ENCODE measurements at regions not wholly inside any gene's neighbourhood (a gene's known extent, or its start where the extent isn't known, plus 50 kb on each side); places are given as distances from the start of the nearest gene placed in this dataset.

DNA sequence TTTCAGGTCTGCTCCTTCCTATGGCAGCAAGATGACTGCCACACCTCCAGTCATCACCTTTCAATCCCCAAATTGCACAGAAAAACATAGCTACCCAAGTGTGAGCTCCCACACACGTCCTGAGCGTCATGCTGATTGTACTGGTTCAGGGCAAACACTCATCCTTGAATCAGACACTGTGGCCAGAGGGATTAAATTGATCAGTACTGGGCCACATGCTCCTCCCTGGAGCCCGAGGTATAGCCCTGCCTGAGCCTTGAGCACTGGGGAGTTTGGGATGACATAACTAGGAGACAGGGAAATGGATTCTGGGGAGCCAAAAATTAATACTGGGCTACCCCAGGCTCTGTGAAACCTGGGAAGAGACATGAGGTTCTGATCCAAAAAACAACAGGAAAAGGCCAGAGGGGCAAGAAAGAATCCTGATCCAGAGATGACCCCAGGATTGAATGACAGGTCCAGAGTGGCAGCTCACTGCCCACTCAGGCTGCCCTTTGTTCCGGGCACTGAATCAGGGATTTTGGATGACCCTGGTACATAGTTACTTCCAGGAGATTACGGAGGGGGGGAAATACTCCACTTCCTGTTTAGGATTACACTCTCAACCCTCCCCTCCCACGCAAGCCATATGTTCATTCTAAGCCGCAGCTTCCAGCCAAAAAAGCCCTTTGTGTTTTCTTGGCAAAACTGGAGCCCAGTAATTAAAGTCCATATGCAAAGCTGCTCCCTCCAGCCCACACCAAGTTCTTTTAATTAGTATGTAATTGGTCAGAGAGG, 141.6 kb upstream of the SPRY4 start:
- Histone ChIP-seq H4K20me1 (replicated peaks; ENCODE audit: control insufficient read depth, insufficient read depth, low read length) (no peaks in the 10 kb centered on the region), H3K4me3 (no peak overlapping the region), H3K36me3 (ENCODE audit: control insufficient read depth, insufficient read depth, low read length) (no peaks in the 10 kb centered on the region), H3K9ac (ENCODE audit: insufficient read depth in 1 of 2, low read depth in 2 of 2, low read length in 2 of 2) (no peak overlapping the region), H3K4me1 (replicated peaks in 1 of 2; ENCODE audit: control insufficient read depth in 2 of 2, insufficient read depth in 2 of 2, low read length in 2 of 2) (peaks cover 0 to 18% of the 10 kb centered on the region in 2 experiments; a peak in 4 of 5 replicates), H3K4me2 (ENCODE audit: insufficient read depth, low read length) (0 out of 2 replicates have a peak overlapping the region, but pooled peaks have one; percentile 24), H3K9me1 (ENCODE audit: control insufficient read depth, insufficient read depth, low read length) (no peaks in the 10 kb centered on the region), H3K79me2 (ENCODE audit: control insufficient read depth, insufficient read depth, low read length) (no peaks in the 10 kb centered on the region), H3K9me3 (replicated peaks; ENCODE audit: control insufficient read depth, insufficient read depth, low read depth, low read length) (no peaks in the 10 kb centered on the region), H3K27me3 (ENCODE audit: control insufficient read depth in 2 of 2, insufficient read depth in 2 of 2, low read length in 2 of 2) (no peaks in the 10 kb centered on the region), H2AFZ (ENCODE audit: low read depth, low read length) (peak overlapping the region; percentile 74), H3K27ac (ENCODE audit: extremely low read depth, low read depth, low read length) (peak overlapping the region; percentile 16; the same call in 1 of the 3 replicates)
- DNase-seq (ENCODE audit: extremely low read depth in 1 of 4, low spot score in 3 of 4) (peak in 2 of 4 experiments; percentile 40 to 44), FAIRE-seq (peak; percentile 48), ATAC-seq (peak; percentile 64)
- ChIA-PET POLR2A (interaction anchor here (0.6 to 0.8 kb wide), 3 partner anchors 11 to 27 kb away, joined by 3 to 4 read pairs (median 4); no protein-coding TSS in a partner anchor), CTCF (ENCODE audit: low intra/inter-chr PET ratio) (no interaction called here)
- WGBS (ENCODE audit: insufficient coverage, low coverage, missing lambda C conversion rate) = 18% methylated on average over 7 of the region's 7 CpGs
- in situ Hi-C loops (cut with MboI) (no loop called here), intact Hi-C loops (cut with micrococcal nuclease) (no loop called here)
- BruUV-seq (replicated peaks) = no TSS peak
- TF ChIP-seq SMAD4 (CRISPR knock-in tag; conservative IDR thresholded peaks at IDR 0.05) (peak; percentile 58; the same call in 1 of the 2 replicates), ZNF766 (CRISPR knock-in tag; conservative IDR thresholded peaks at IDR 0.05) (peak; percentile 63; the same call in 1 of the 2 replicates), ZKSCAN8 (CRISPR knock-in tag; IDR thresholded peaks at IDR 0.05) (peak; percentile 35; the same call in 1 of the 2 replicates), ETV6 (IDR thresholded peaks at IDR 0.05; ENCODE audit: borderline replicate concordance in 1 of 2, low read depth in 2 of 2, low read length in 1 of 2) (peak; percentile 32 to 88; a peak in 2 of 4 replicates), ETV6 (CRISPR knock-in tag; IDR thresholded peaks at IDR 0.05; ENCODE audit: borderline replicate concordance) (no peak), ZNF431 (CRISPR knock-in tag; IDR thresholded peaks at IDR 0.05) (no peak), ZSCAN29 (IDR thresholded peaks at IDR 0.05) (no peak), HNRNPK (IDR thresholded peaks at IDR 0.05; ENCODE audit: low read depth, low read length, poor library complexity, severe bottlenecking) (no peak), TAF15 (IDR thresholded peaks at IDR 0.05; ENCODE audit: low read depth, low read length) (no peak), YBX1 (IDR thresholded peaks at IDR 0.05) (no peak), ZNF589 (CRISPR knock-in tag; IDR thresholded peaks at IDR 0.05; ENCODE audit: low read depth) (peak; percentile 97), EGR1 (conservative IDR thresholded peaks at IDR 0.05) (peak; percentile 78), GTF2A2 (tag; IDR thresholded peaks at IDR 0.05) (peak; percentile 57; the same call in 1 of the 2 replicates), SOX6 (IDR thresholded peaks at IDR 0.05) (0 out of 2 replicates have a peak, but pooled peaks have one; percentile 24), GABPA (tag; conservative IDR thresholded peaks at IDR 0.05; ENCODE audit: low read depth) (peak; percentile 70)
- TF ChIP-seq, protein P1, sequence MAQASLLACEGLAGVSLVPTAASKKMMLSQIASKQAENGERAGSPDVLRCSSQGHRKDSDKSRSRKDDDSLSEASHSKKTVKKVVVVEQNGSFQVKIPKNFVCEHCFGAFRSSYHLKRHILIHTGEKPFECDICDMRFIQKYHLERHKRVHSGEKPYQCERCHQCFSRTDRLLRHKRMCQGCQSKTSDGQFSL (CRISPR knock-in tag; IDR thresholded peaks at IDR 0.05) = peak; percentile 79; the same call in 1 of the 2 replicates
- TF ChIP-seq, protein P1 (tag; IDR thresholded peaks at IDR 0.05) = no peak
- TF ChIP-seq, protein P2, sequence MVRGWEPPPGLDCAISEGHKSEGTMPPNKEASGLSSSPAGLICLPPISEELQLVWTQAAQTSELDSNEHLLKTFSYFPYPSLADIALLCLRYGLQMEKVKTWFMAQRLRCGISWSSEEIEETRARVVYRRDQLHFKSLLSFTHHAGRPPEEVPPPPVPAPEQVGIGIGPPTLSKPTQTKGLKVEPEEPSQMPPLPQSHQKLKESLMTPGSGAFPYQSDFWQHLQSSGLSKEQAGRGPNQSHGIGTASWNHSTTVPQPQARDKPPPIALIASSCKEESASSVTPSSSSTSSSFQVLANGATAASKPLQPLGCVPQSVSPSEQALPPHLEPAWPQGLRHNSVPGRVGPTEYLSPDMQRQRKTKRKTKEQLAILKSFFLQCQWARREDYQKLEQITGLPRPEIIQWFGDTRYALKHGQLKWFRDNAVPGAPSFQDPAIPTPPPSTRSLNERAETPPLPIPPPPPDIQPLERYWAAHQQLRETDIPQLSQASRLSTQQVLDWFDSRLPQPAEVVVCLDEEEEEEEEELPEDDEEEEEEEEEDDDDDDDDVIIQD (CRISPR knock-in tag; IDR thresholded peaks at IDR 0.05) = no peak
- TF ChIP-seq, protein P3, sequence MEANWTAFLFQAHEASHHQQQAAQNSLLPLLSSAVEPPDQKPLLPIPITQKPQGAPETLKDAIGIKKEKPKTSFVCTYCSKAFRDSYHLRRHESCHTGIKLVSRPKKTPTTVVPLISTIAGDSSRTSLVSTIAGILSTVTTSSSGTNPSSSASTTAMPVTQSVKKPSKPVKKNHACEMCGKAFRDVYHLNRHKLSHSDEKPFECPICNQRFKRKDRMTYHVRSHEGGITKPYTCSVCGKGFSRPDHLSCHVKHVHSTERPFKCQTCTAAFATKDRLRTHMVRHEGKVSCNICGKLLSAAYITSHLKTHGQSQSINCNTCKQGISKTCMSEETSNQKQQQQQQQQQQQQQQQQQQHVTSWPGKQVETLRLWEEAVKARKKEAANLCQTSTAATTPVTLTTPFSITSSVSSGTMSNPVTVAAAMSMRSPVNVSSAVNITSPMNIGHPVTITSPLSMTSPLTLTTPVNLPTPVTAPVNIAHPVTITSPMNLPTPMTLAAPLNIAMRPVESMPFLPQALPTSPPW (CRISPR knock-in tag; IDR thresholded peaks at IDR 0.05) = peak; percentile 73

Measured in K562 (cell line).